K562 (cell line): ENCODE measurements at regions not wholly inside any gene's neighbourhood (a gene's known extent, or its start where the extent isn't known, plus 50 kb on each side); places are given as distances from the start of the nearest gene placed in this dataset.

Experiments
- ATAC-seq: fragments of 200-7000 bp; cut with Tn5 transposase; 3 replicates; pipeline ENCODE4 v1.9.1; 2020; ENCODE audit warnings: moderate library complexity
- BruUV-seq: library from RNA; stranded (reverse); fragments of 400-500 nt; replicated peaks from 2 replicates; lab custom pipeline; 2021; lab: Mats Ljungman, UMichigan
- CTCF ChIA-PET: fragments of 300-600 bp; formaldehyde crosslinking; extraction: SDS; loops from one replicate; lab custom pipeline; 2021; ENCODE audit warnings: low intra/inter-chr PET ratio; lab: Yijun Ruan, JAX
- POLR2A ChIA-PET: fragments of 300-600, 350-650 bp; sonication (Branson Sonifier 250); formaldehyde crosslinking; extraction: SDS; loops from one replicate; lab custom pipeline; 2021; ENCODE audit warnings: antibody characterized with exemption, inconsistent platforms; lab: Yijun Ruan, JAX
- DNase-seq, 4 experiments: peaks; one replicate each; pipeline versions ENCODE4 v3.0.0 to v3.0.0-alpha.2; 2011 to 2018; ENCODE audit warnings: low spot score in 3 of 4, mixed read lengths in 3 of 4; ENCODE audit errors: extremely low read depth in 1 of 4
- FAIRE-seq: peaks from 2 replicates; lab custom pipeline; 2011; peaks lifted over from hg19 to GRCh38; lab: Jason Lieb, UNC
- H2AFZ ChIP-seq: 2 replicates; pipeline ENCODE4 v1.6.0; 2011; ENCODE audit warnings: low read depth, low read length, control low read depth, inconsistent platforms
- H3K27ac ChIP-seq: fragments of 200-600 bp; 3 replicates; pipeline ENCODE4 v1.8.0; 2011; ENCODE audit warnings: low read depth, mild to moderate bottlenecking, control low read depth, inconsistent platforms, low read length, moderate library complexity, mixed read lengths; ENCODE audit errors: extremely low read depth
- H3K27me3 ChIP-seq, 2 experiments: fragments of 300-600 bp in 1 of 2; 2 replicates in 1 of 2; 3 replicates in 1 of 2; pipeline versions ENCODE4 v1.6.0 to v1.8.0; 2011; ENCODE audit warnings: inconsistent platforms in 2 of 2, low read length in 2 of 2, mild to moderate bottlenecking in 1 of 2, mixed read lengths in 1 of 2, moderate library complexity in 1 of 2; ENCODE audit not compliant: control insufficient read depth in 2 of 2, insufficient read depth in 2 of 2
- H3K36me3 ChIP-seq: fragments of 300-600 bp; 3 replicates; pipeline ENCODE4 v1.8.0; 2011; ENCODE audit warnings: mild to moderate bottlenecking, low read length, inconsistent platforms; ENCODE audit not compliant: control insufficient read depth, insufficient read depth
- H3K4me1 ChIP-seq, 2 experiments: fragments of 200-600 bp in 1 of 2; replicated peaks in 1 of 2; 2 replicates in 1 of 2; 3 replicates in 1 of 2; pipeline versions ENCODE4 v1.5.1 to v1.8.0; 2011; ENCODE audit warnings: inconsistent platforms in 2 of 2, low read length in 2 of 2, mild to moderate bottlenecking in 1 of 2, mixed read lengths in 1 of 2, moderate library complexity in 1 of 2; ENCODE audit not compliant: control insufficient read depth in 2 of 2, insufficient read depth in 2 of 2
- H3K4me2 ChIP-seq: 2 replicates; pipeline ENCODE4 v1.6.1; 2011; ENCODE audit warnings: low read length, control low read depth, inconsistent platforms, mixed read lengths; ENCODE audit not compliant: insufficient read depth
- H3K4me3 ChIP-seq: fragments of 200-600 bp; sonication (generic), shearing (Covaris generic); 2 replicates; pipeline ENCODE4 v1.5.1; 2016; ENCODE audit warnings: control low read depth, inconsistent platforms
- H3K79me2 ChIP-seq: fragments of 200-600 bp; 3 replicates; pipeline ENCODE4 v1.8.0; 2011; ENCODE audit warnings: low read length, inconsistent platforms; ENCODE audit not compliant: control insufficient read depth, insufficient read depth
- H3K9ac ChIP-seq, 2 experiments: 2 replicates each; pipeline versions ENCODE4 v1.6.0 to v1.6.1; 2011; ENCODE audit warnings: low read depth in 2 of 2, low read length in 2 of 2, control low read depth in 1 of 2, inconsistent platforms in 1 of 2, mild to moderate bottlenecking in 1 of 2, mixed read lengths in 1 of 2; ENCODE audit not compliant: insufficient read depth in 1 of 2
- H3K9me1 ChIP-seq: one replicate; pipeline ENCODE4 v1.6.0; 2011; ENCODE audit warnings: inconsistent platforms, mild to moderate bottlenecking, low read length, moderate library complexity; ENCODE audit not compliant: control insufficient read depth, insufficient read depth
- H3K9me3 ChIP-seq: replicated peaks from 2 replicates; pipeline ENCODE4 v1.5.1; 2011; ENCODE audit warnings: low read depth, low read length, inconsistent platforms; ENCODE audit not compliant: control insufficient read depth, insufficient read depth
- H4K20me1 ChIP-seq: replicated peaks from 2 replicates; pipeline ENCODE4 v1.6.1; 2011; ENCODE audit warnings: low read length, inconsistent platforms, mixed read lengths; ENCODE audit not compliant: control insufficient read depth, insufficient read depth
- CBX1 ChIP-seq: sonication (generic); IDR thresholded peaks from 2 replicates; pipeline ENCODE4 v1.6.1; 2016; ENCODE audit warnings: antibody characterized with exemption, low read depth, mild to moderate bottlenecking
- CHD1 ChIP-seq: fragments of 200-600 bp; sonication (generic); IDR thresholded peaks from one replicate; pipeline ENCODE4 v1.6.1; 2012; ENCODE audit warnings: mild to moderate bottlenecking, moderate library complexity, low read length, inconsistent platforms
- CREM ChIP-seq: IDR thresholded peaks from 2 replicates; pipeline ENCODE4 v1.6.1; 2014; ENCODE audit warnings: antibody characterized with exemption, low read depth
- EZH2 ChIP-seq: IDR thresholded peaks from 2 replicates; pipeline ENCODE4 v1.6.1; 2012; ENCODE audit warnings: low read depth, mild to moderate bottlenecking, inconsistent platforms, low read length, borderline replicate concordance
- LARP7 ChIP-seq: fragments of 450-650 bp; IDR thresholded peaks from 2 replicates; pipeline ENCODE4 v1.6.1; 2016
- NCOA6 ChIP-seq: fragments of 450-650 bp; IDR thresholded peaks from 2 replicates; pipeline ENCODE4 v1.6.1; 2017; ENCODE audit warnings: mild to moderate bottlenecking
- RBM34 ChIP-seq: fragments of 200-400 bp; formaldehyde crosslinking; IDR thresholded peaks from 2 replicates; pipeline ENCODE4 v1.6.1; 2018; ENCODE audit warnings: low read length, borderline replicate concordance; ENCODE audit not compliant: insufficient read depth
- TCF7 ChIP-seq: sonication (generic); IDR thresholded peaks from 2 replicates; pipeline ENCODE4 v1.6.1; 2016; ENCODE audit warnings: antibody characterized with exemption, borderline replicate concordance
- THAP7 ChIP-seq: fragments of 250-450 bp; sonication (Bioruptor Pico); IDR thresholded peaks from 2 replicates; pipeline ENCODE4 v1.5.0; 2021
- ZMIZ1 ChIP-seq, 2 experiments: fragments of 150-350 bp in 1 of 2; IDR thresholded peaks; 2 replicates each; pipeline ENCODE4 v1.6.1; 2012 to 2016; ENCODE audit warnings: low read depth in 2 of 2, low read length in 2 of 2, mild to moderate bottlenecking in 1 of 2, moderate library complexity in 1 of 2
- ZNF197 ChIP-seq: fragments of 200-800 bp; sonication (Bioruptor generic); IDR thresholded peaks from 2 replicates; pipeline ENCODE4 v1.6.1; 2016; ENCODE audit warnings: low read depth, missing genetic modification characterization, missing compliant biosample characterization
- ZNF24 ChIP-seq: fragments of 450-650 bp; IDR thresholded peaks from 2 replicates; pipeline ENCODE4 v1.6.1; 2016
- ZNF586 ChIP-seq: fragments of 450-650 bp; formaldehyde crosslinking; conservative IDR thresholded peaks from 2 replicates; pipeline ENCODE4 v1.4.0; 2020; ENCODE audit warnings: mild to moderate bottlenecking, moderate library complexity
- WGBS: fragments of 100-300 bp; shearing (Covaris generic); methylation state at CpG from one replicate; pipeline ENCODE4 v1.1.6; 2016; ENCODE audit warnings: low coverage, mixed read lengths; ENCODE audit not compliant: insufficient coverage; ENCODE audit errors: missing lambda C conversion rate; 5-methylcytosine and 5-hydroxymethylcytosine counted together
- in situ Hi-C: fragments of 300-500 bp; cut with MboI; formaldehyde crosslinking; loops from 4 replicates; pipeline ENCODE4 v1.15.0; 2018; ENCODE audit warnings: inconsistent platforms, mixed read lengths
- intact Hi-C: fragments of 100-400 bp; cut with micrococcal nuclease; formaldehyde crosslinking; loops from 2 replicates; pipeline ENCODE4 v1.14.2; 2022

- TF ChIP-seq NCOA6: no peak
- TF ChIP-seq CREM: no peak
- no peak for TF ChIP-seq CHD1
- TF ChIP-seq EZH2: no peak
- TF ChIP-seq ZNF586: no peak
- TF ChIP-seq RBM34: no peak
- TF ChIP-seq TCF7: no peak
- TF ChIP-seq ZNF24: no peak
- no peak for TF ChIP-seq ZNF197
- no peak for TF ChIP-seq CBX1
- TF ChIP-seq ZMIZ1 (IDR thresholded peaks at IDR 0.05; ENCODE audit: low read depth in 2 of 2, low read length in 2 of 2): no peak
- TF ChIP-seq THAP7 (CRISPR knock-in tag): no peak
- no peak for TF ChIP-seq LARP7
- TF ChIP-seq, all 486 proteins: peak for 0
- BruUV-seq: no TSS peak
- no peak for FAIRE-seq
- H3K79me2 ChIP-seq: no peaks in the 10 kb centered on the region
- no peak overlapping the region for H3K4me3 ChIP-seq
- intact Hi-C loops: no loop called here
- no peaks in the 10 kb centered on the region for H4K20me1 ChIP-seq
- no peaks in the 10 kb centered on the region for H3K27me3 ChIP-seq
- POLR2A ChIA-PET: no interaction called here
- CTCF ChIA-PET: no interaction called here
- H3K36me3 ChIP-seq: no peaks in the 10 kb centered on the region
- no peak overlapping the region for H3K4me2 ChIP-seq
- no peak for ATAC-seq
- H3K27ac ChIP-seq: no peak overlapping the region
- no peaks in the 10 kb centered on the region for H3K9me1 ChIP-seq
- WGBS: 0% methylated on average over 2 of the region's 2 CpGs
- H3K4me1 ChIP-seq: no peaks in the 10 kb centered on the region
- H2AFZ ChIP-seq: no peak overlapping the region
- no peaks in the 10 kb centered on the region for H3K9me3 ChIP-seq
- in situ Hi-C loops: no loop called here
- DNase-seq: no peak
- H3K9ac ChIP-seq: no peak overlapping the region
Observed at GRCh38 chr10:56003555-56003954, 357.5 kb downstream of the ZWINT start.
